Muscle of arm (tissue), 1 donor: ENCODE measurements at regions not wholly inside any gene's neighbourhood (a gene's known extent, or its start where the extent isn't known, plus 50 kb on each side); places are given as distances from the start of the nearest gene placed in this dataset.
A peak's percentile ranks its signal among the peaks of the same experiment; 100 is the strongest.
"Not testable (repeated sequence)": the region's sequence is repeated elsewhere in the genome, so short reads cannot be mapped to it uniquely, and the experiment has no call there.

Experiments used
- DNase-seq: peaks from one replicate; pipeline ENCODE4 v3.0.0-alpha.2; 2013

- DNase-seq = not testable (repeated sequence)
Observed at GRCh38 chrX:141520750-141521149, 63.8 kb downstream of the SPANXA1 start.

GRCh38 chrX:141475788-141476187, 108.8 kb downstream of the SPANXA1 start:
- not testable (repeated sequence) for DNase-seq

GRCh38 chrX:141469469-141469868, 115.1 kb downstream of the SPANXA1 start:
- no peak for DNase-seq

GRCh38 chrX:141468940-141469339, 115.6 kb downstream of the SPANXA1 start:
- DNase-seq = no peak

GRCh38 chrX:141467442-141467841, 117.1 kb downstream of the SPANXA1 start:
- DNase-seq = no peak

GRCh38 chrX:141455103-141455502, 129.4 kb downstream of the SPANXA1 start:
- no peak for DNase-seq

- no peak for DNase-seq
Observed at GRCh38 chrX:141443922-141444321, 140.6 kb downstream of the SPANXA1 start.

- no peak for DNase-seq
Observed at GRCh38 chrX:141439651-141440050, 144.9 kb downstream of the SPANXA1 start.

GRCh38 chrX:141415889-141416288, 168.6 kb downstream of the SPANXA1 start:
- DNase-seq = no peak

- no peak for DNase-seq
Observed at GRCh38 chrX:141405853-141406492, 163.7 kb upstream of the SPANXC start.

- DNase-seq = no peak
Observed at GRCh38 chrX:141405486-141405852, 163.2 kb upstream of the SPANXC start.

- DNase-seq = no peak
Observed at GRCh38 chrX:141402897-141403610, 160.7 kb upstream of the SPANXC start.

- no peak for DNase-seq
Observed at GRCh38 chrX:141396536-141396935, 154.2 kb upstream of the SPANXC start.

GRCh38 chrX:141375011-141375760, 132.9 kb upstream of the SPANXC start:
- DNase-seq = peak; percentile 9

GRCh38 chrX:141341743-141342142, 99.4 kb upstream of the SPANXC start:
- no peak for DNase-seq

GRCh38 chrX:141341341-141341740, 99.0 kb upstream of the SPANXC start:
- peak; percentile 17 for DNase-seq

GRCh38 chrX:141320801-141321200, 78.5 kb upstream of the SPANXC start:
- DNase-seq = no peak

GRCh38 chrX:141314441-141314840, 72.1 kb upstream of the SPANXC start:
- DNase-seq = no peak

GRCh38 chrX:141301017-141301416, 58.7 kb upstream of the SPANXC start:
- DNase-seq = no peak
